ENCODE measurements at regions not wholly inside any gene's neighbourhood (a gene's known extent, or its start where the extent isn't known, plus 50 kb on each side); places are given as distances from the start of the nearest gene placed in this dataset.

- TF ChIP-seq CTCF (optimal IDR thresholded peaks at IDR 0.05 in 1 of 3, IDR thresholded peaks at IDR 0.05 in 1 of 3, conservative IDR thresholded peaks at IDR 0.05 in 1 of 3; ENCODE audit: extremely low read depth in 1 of 3, insufficient read depth in 2 of 3, low read length in 3 of 3) (no peak), EZH2 (IDR thresholded peaks at IDR 0.05; ENCODE audit: low read length) (no peak)
Observed at GRCh38 chr17:54836723-54837462, 63.8 kb upstream of the TOM1L1 start.
